Stimulated activated CD4-positive, alpha-beta T cell treated with anti-CD3 and anti-CD28 coated beads, TNF-alpha, amount 100 ng/mL, for 24 hours (primary cell): ENCODE measurements at regions not wholly inside any gene's neighbourhood (a gene's known extent, or its start where the extent isn't known, plus 50 kb on each side); places are given as distances from the start of the nearest gene placed in this dataset.

Source experiments
- DNase-seq, 3 experiments: peaks; one replicate each; pipeline ENCODE4 v3.0.0-alpha.2; 2020; ENCODE audit warnings: low read depth in 3 of 3

DNA sequence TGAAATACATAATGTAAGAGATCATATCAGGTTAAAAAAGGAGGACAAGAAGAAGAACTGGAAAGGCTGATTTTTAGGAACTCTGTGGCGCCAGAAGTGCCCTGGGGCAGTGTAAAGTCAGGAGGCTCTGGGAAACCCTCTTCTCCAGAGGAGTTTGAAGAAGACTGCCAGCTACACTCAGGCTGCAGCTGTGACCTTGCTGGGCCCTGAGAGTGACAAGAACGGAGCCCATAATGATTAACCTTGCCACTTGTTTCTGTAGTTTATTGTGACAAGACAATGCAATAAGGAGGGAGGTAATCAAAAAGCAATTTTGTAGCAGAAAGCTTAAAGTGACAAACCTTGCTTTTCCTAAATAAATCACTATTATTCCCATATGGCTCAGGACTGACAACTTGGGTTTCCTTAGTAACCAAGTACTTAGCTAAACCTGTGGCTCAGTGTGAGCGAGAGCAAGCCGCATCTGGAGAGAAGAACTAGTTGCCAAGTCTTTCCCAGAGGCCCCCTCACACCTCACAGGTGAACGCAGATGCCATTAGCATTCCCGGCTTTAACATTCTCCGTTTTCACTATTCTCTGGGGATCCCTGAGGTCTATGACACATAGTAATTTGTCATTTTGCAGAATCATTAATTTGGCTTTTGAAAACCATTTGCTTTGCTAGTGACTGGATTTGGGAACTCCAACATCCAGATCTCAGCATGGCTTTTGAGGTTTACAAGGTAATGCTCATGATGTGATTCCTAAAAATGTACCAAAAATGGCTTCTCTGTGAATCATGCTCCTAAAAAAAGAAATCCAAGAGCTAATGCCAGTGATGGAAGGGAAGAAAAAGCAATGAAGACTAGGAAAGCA lies 115.9 kb downstream of the OMA1 start:
- no peak for DNase-seq

DNA sequence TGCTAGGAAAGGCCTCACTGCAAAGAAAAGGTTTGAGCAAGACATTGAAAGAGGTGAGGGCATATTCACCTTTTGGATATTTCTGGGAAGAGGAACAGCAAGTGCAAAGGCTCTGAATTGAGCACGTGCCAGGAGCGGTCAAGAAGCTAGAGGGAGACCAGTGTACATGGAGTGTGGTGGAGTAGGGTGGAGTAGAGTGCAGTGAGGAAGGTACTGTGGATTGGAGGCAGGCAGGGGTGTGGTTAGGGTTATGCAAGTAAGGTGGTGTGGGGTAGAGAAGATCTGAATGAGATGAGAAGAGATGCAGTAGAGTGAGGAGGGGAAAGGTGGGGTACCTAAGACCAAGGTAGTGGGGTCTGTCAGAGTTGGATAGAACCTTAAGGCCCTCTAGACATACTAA lies 119.6 kb downstream of the OMA1 start:
- no peak for DNase-seq

DNA sequence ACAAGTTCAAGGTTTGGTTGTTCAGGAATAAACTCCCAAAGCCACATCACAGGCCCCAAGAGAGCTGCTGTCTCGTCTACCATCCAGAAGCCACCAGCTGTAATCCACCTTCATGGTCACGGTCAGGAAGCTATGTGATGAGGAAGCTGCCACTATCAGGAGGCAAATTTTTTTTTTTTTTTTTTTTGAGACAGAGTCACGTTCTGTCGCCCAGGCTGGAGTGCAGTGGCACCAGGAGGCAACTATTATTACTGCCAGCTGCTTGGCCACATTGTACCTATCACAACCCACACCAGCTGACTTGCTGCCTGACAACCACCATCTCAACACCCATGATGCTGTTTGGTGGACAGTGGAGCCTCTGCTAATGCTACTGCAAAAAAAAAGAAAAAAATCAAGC lies 124.1 kb downstream of the OMA1 start:
- DNase-seq, result no peak

DNA sequence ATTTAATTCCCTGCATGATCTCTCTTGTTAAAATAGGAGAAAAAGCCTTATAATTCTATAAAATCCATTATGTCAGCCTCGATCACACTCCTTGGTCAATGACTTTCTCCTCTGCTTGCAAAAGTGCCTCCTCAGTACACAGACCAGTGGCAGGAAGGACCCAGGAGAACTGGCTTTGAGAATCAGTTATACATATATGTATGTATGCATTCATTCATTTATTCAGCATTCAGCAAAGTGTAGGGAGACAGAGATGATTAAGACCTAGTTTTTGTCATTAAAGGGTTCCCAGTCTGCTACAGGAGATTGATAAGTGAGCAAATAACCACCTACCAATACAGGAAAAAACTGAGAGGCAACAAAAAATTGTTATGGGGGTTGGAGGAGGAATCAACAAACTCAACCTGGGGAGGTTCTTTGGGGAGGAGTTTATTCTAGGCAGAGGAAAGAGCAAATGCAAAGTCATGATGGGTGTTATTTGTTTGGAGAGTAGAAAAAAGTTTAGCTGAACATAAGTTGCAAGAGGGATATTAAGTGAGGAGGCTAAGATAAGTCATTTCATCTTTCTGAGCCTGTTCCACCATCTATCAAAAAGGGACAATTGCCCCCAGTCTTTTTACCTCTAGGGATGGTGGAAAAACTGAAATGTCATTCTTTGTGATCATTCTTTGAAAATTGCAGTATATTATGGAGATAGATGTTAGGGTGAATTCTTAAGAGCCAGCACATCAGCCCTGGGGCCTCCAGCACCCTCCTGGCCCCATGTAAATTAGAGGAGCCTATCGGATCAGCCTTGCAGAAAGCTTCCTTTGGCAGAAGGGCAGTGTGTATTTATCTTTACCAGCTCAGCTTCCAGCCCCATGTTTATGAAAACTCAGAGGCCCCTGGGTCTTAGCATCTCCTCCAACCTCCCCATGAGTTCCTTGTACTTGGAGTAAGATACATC lies 128.0 kb downstream of the OMA1 start:
- no peak for DNase-seq

DNA sequence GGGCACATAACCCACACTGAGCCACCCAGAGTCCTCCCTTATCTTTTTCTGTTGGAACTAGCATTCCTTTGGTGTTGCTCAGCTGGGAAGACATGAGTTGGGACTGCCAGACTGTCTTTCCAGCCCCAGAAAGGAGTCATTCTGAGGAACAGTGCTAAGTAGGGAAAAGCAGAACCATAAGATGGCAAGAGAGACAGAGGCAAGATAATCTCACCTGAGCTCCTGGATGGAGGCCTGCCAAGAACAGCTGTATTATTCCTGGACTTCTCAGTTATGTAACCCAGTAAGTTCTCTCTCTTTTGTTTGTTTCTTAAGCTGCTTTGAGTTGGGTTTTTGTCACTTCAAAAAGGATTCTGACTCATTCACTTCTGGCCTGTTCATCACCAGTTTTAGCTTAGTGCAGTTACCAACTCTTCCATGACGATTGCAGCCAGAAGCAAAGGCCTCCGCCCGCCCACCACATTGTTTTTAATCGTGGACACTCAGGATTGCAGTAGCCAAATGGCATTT lies 134.4 kb downstream of the OMA1 start:
- DNase-seq, result no peak

DNA sequence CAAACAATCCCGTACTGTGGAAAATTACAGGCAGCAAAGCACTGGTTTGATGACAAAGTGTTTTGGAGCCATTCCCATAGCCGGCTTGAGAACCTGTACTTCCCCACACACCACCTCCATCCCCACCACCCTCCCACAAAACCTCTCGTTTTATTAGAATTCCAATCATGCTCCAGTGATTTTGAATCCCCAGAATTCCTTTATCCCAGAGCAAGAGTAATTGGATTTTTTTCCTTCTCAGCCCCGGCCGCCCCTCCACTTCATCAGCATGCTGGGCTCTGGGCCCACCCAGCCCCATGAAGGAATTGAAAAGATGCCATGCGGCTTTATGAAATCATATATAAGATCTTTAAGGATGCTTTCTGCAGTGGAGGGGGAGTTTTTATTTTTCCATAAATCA lies 136.6 kb downstream of the OMA1 start:
- DNase-seq, result no peak

DNA sequence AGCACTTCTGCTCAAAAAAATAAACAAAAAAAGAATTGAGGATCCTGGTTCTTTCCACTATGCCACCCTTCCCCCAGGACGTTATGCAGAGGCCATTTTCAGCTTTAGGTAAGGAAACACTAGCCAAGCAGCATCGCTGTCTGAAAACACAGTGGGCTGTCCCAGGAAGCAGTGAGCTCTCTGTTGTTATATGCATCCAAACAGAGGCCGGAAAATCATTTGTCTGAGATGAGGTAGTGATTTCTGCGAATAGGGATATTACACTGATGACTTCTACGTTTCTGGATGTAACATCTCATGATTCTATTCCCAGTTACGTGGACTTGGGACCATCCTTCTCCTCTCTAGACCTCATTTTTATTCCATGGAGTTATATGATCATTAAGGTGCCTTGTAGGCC lies 137.2 kb downstream of the OMA1 start:
- DNase-seq, result no peak

DNA sequence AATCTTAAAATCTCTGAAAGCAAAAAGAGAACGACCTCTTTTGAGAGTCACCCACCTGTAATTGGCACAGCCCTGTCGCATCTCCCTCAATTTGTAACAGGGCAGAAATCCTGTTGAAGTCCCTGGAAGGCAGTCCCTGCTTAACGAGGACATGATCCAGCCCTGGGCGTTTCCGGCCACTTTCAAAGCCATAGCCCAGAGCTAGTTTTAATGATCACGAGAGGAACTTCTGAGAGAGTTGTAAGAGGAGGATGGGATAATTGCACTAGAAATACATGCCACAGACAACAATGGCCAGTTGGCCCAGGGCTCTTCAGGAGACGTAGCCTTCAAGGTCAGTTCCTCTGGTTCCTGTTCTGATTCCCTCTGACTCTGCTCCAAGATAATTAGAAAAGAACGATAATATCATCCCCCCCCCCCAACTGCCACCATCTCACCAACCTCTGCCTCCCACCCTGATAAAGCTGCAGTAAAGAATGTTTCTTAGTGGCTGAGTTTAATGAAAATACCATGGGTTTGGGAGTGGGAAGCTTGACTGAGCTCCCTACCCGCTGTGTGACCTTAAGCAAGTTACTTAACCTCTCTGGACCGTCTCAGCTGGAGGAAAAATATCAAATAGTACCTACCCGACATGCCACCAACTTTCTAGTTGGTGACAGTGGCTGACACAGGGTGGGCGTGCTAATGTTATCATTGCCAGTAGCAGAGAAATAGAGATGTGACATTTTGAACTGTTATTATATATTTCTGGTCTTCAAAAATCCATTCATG lies 140.0 kb downstream of the OMA1 start:
- DNase-seq, result no peak

DNA sequence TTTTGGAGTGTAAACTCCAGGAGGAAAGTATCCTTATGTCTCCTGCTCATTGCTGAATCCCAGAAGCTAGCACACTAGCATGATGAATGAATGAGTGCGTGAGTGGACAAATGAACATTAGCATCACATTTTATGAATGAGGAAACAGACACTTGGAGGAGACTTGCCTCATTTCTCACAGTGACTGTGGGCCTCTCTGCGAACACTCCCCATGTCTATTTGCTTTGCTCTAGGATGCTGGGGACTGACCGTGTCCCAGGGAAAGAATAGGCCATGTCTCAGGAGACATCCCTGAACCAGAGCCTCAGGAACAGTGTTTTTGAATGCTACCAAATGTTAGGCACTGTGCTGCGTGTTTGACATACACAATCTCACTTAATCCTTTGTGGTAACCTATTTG lies 140.9 kb downstream of the OMA1 start:
- DNase-seq, result no peak

DNA sequence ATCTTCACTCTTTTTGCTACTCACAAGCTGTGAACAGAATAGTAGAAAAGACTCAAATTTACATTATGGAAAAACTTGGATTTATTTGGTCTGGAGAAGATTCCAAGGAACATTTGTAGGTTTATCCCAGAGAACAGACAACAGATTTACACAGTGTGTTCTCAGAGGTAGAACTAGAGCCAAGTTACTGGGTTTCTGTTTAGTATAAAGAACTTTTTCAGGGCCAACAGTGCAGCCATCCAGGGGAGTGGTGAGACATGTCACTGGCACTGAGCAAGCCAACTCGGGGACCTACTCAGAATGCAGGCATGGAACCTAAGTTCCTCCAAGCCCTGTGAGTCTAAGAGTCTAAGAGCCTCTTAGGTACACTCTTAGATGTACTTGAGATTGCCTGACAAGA lies 142.6 kb downstream of the OMA1 start:
- no peak for DNase-seq

DNA sequence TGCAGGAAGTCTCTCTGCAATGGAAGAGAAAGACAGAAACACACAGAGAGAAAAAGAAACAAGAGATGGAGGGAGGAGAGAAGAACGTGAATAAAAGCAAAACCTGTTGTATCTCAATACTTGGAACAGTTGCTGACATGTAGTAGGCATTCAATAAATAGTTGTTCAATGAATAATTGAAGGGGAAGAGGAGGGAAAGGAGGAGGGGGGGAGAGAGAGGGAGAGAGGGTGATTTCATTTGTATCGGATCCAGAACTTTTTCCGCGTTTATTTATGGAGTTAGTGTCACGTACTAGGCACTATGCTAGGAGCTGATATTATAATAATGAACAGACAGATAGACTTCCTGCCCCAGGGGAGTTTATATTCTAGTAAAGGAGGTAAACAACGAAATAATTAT lies 144.1 kb downstream of the OMA1 start:
- no peak for DNase-seq

DNA sequence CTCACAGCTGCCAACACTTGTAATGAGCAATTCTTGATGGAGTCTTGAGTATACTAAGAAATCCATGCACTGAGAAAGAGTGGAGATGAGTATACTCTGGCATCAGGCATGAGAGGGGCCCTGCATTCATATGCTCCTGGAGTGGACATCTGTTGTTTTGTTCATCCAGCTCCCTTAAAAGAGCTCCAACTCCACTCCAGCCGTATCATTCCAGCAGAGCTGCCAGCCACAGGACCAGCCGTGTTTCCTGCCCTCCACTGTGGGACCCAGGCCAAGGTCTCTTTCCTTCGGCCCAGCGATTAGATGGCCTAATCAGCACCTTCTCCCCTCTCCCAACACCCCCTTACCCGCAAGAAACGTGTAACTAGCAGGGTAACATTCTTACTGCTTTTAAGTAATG lies 144.5 kb downstream of the OMA1 start:
- no peak for DNase-seq

DNA sequence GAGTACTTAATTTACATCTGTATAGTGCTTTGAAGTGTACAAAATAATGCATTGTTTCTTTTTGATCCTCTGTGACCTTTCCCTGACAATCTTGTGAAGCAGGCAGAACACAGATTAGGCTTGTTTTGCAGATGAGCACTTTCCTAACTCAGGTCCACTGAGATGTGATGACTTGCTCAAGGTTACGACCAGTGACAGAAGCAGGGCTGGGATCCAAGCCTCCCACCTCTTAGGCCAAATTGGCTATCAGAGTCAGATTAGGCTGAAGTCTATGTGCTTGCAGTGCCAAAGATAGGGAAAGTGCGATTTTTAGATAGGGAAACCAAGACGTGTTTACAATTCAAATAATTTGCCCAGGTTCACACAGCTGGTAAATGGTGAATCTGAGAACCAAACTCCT lies 147.3 kb downstream of the OMA1 start:
- no peak for DNase-seq

DNA sequence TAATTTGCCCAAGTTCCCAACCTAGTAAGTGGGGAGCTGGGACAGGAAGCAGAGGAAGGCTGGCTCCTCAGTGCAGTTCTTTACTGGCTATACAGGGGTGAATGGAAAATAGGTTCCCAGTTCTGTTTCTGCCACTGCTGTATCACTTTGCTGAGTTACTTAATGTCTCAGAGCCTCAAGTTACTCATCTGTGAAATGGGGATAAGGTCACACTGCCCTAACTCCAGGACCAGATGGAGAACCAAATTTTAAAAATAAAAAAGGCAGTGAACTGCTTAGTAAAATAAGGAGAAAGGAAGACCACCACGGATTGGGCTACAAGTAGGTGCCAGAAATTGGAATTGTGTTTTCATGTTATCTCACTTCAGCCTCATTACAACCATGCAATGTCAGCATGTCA lies 147.8 kb downstream of the OMA1 start:
- DNase-seq, result no peak

DNA sequence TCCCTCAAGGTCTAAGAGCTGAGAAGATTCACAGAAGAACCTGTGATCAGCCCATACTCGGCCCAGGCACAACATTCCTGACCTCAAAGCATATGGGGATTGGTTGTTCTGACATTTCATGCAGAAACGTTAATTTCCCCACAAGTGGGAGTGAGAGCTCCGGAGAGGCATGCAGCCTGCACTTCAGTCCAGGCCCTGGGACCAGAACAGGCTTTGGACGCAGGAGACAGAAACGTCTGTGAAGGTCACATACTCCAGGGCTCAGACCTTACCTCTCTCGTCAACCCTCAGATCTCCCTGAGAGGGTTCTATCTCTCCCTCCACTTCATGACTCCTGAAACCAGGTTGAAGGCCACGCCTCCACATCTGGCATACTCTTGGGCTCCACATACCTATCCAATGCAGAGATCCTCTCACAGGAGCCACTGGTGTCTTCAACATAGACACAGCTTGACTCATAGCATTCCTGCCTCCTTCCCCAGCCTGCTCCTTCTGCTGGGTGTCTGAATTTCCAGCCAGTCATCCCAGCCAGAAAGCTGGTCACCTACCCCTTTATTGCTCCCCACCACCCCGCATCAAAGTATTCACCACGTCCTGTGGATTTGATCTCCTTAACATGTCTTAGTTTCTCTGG lies 149.2 kb downstream of the OMA1 start:
- DNase-seq, result no peak

DNA sequence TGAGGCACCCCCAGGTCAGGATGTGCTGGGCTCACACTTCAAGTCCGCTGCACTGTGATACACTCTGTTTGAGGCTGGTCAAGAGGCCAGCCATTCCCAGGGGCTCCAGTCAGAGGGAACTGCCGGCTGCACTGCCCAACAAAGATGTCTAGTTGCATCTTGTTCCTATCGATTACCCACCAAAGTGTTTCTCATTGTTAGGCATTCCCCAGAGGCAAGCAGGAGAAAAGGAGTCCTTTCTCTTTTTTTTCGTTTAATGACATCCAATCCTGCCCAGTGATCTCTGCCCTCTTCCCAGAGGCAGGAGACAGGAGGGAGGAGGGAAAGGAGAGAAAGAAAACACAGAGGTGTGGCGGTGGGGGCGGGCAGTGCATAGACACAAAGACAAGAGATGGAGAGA lies 150.4 kb downstream of the OMA1 start:
- DNase-seq, result no peak

DNA sequence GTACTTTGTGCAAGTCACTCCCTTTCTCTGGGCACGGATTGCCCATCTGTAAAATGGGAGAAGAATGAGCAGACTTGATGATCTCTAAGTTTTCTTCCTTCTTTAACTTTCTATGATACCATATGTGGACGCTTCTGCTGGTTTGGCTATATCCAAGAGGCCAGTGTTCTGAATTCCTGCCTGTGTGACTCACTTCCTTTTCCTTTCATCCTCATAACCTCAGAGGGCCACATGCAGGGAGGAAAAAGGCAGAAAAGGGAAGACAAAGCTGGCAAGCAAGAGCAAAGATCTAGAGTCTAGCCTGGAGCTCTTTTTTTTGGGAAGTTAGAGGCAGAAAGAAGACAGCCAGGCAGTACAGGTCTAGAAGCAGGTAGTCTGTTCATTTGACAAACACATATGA lies 151.2 kb downstream of the OMA1 start:
- no peak for DNase-seq

DNA sequence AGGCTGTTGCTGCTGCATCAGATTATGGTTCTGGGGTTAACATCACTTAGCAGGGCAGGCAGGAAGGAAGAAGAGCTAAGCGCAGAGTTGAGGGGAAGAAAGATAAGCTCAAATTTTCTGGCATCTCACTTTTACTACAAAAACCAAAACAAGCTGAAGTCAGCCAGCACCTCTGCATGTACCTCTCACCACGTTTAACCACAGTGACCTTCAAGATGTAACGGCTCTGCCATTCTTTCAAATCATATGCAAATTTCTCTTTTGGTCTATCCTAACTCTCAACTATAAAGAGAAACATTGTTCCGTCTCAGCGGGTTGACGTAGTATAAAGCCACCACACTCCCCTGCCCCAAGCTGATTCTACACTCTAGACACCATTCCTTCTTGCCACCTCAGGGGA lies 154.4 kb downstream of the OMA1 start:
- DNase-seq, result no peak

DNA sequence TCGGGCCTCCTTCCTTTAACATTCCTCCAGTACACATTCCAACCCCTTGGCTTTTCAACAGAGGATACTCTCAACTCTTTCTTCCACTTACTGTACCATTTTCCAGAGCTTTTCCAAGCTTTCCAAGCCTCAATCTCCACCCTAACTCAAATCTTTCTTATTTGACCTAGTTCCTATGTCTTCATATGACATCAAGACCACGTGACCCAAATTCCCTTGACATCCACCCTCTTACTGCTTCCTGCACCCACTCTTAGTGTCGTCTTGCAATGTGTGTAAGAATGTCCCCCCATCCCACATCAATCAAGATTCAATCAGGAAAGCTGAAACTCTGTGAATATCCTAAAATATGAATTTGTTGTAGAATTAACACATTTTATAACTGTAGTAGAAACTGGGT lies 155.0 kb downstream of the OMA1 start:
- DNase-seq, result no peak

DNA sequence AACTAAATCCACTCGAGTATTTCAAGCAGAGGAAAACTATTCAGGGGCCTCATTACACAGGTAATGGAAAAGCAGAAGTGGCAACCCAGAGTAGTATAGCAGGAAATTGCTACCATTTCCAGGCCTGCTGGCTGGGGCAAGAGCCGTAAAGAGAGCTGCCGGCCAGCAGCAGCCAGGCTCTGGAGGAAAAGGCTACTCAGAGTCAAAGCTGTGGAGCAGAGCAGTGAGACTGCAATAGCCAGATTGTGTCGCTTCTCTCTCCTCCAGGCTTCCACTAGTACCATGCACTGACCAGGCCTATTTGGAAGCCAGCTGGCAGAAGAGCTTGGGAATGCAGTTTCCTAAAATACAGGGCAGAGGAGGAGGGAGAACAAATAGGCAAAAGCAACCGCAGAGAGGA lies 155.5 kb downstream of the OMA1 start:
- DNase-seq, result no peak

DNA sequence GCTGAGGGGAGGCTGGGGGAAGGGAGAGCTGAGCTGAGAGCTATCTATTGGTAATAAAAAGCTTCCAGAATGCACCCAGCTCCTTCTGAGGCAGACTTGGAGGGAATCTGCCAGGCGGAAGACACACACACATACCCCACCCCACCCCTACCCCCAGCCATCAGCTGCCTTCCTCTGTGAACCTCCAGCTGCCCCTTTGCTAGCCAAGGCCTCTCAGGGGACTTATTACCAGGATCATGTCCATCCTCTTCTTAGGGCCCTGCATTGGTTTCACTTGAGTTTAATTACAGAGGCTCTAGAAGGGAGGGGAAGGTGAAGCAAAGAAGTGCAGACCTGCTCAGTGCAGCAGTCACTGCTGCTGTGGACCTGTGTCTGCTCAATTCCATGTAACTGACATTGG lies 156.4 kb downstream of the OMA1 start:
- DNase-seq, result no peak

DNA sequence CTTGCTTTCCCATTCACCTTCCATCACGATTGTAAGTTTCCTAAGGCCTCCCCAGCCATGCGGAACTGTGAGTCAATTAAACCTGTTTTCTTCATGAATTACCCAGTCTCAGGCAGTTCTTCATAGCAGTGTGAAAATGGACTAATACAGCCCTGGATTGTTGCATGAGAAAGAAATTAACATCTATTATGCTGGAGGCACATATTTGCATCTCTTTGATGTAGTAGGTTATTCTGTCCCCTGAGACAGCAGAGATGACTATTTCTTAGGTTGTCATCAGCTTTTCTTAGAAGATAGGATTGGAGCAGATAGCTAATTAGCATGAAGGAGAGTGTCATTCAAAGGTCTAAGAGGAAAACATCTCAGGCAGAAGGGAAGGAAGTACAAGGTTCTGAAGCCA lies 166.2 kb downstream of the OMA1 start:
- no peak for DNase-seq
